HUES6 (cell line): ENCODE measurements at regions not wholly inside any gene's neighbourhood (a gene's known extent, or its start where the extent isn't known, plus 50 kb on each side); places are given as distances from the start of the nearest gene placed in this dataset.
A peak's percentile ranks its signal among the peaks of the same experiment; 100 is the strongest.

Experiments used
- H3K27ac ChIP-seq: 2 replicates; pipeline ENCODE4 v1.7.0; 2013; ENCODE audit warnings: low read depth, mild to moderate bottlenecking, low read length, inconsistent platforms
- H3K27me3 ChIP-seq: 2 replicates; pipeline ENCODE4 v1.6.1; 2013; ENCODE audit warnings: low read length; ENCODE audit not compliant: control insufficient read depth, insufficient read depth
- H3K36me3 ChIP-seq: 2 replicates; pipeline ENCODE4 v1.6.1; 2013; ENCODE audit warnings: low read length; ENCODE audit not compliant: control insufficient read depth, insufficient read depth
- H3K4me1 ChIP-seq: 2 replicates; pipeline ENCODE4 v1.6.1; 2013; ENCODE audit warnings: low read length; ENCODE audit not compliant: control insufficient read depth, insufficient read depth
- H3K4me3 ChIP-seq: 2 replicates; pipeline ENCODE4 v1.5.1; 2013; ENCODE audit warnings: low read depth, low read length
- H3K9ac ChIP-seq: one replicate; pipeline ENCODE4 v1.6.1; 2013; ENCODE audit warnings: mild to moderate bottlenecking, low read length
- H3K9me3 ChIP-seq: 2 replicates; pipeline ENCODE4 v1.6.1; 2013; ENCODE audit warnings: low read depth, low read length; ENCODE audit not compliant: control insufficient read depth, insufficient read depth

DNA sequence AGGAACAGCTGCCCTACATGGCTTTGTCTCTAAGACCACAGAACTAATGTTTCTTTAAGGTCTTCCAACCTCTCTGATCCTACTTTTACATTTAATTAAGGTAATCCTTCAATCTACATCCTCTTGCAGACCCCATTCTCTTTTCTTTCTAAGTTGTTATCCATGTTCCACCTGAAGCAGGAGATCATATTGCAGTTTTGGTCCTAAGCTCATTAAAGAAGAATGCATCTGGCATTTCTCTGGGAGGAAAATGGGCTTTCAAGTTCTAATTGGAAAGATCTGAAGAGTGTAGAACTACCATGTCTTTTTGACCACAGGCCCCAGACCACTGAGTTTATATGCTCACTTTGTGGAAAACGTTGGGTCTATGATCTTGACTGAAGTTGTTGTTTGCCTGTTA, 111.2 kb downstream of the SEM1 start:
- Histone ChIP-seq H3K36me3 (no peaks in the 10 kb centered on the region), H3K4me3 (no peak overlapping the region), H3K4me1 (peaks cover 15% of the 10 kb centered on the region), H3K27me3 (no peaks in the 10 kb centered on the region), H3K27ac (no peak overlapping the region), H3K9ac (no peak overlapping the region), H3K9me3 (no peaks in the 10 kb centered on the region)

DNA sequence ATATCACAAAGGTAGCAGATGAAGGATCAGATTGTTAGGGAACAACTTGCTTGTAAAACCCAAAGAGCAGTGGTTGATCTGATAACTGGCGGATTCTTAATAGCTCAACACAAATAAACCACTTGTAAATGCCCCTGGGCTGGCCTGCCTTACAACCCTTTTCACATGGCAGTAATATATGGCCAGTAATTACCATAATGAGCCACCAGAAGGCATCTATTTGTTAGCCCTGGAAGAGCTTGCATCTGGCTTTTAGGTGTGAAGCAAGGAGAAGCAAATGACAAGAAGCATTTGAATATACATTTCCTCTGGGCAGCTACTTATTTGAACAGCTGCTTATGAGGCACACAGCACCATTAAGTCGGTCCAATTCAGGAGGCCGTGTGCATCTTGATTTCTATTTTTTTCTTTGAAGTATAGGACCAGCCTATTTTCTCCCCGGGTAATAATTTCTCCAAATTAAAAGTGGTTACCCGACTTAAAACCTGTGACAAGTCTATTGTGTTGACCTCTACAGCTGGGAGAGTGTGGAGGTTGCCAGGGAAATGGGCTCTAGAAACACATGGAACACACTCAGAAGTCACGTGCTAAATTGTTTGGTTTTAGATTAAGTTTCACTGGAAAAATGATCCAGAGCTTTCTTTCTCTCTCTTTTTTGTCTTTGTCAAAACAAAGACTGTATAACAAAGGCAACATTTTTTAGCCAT, 113.4 kb downstream of the SEM1 start:
- Histone ChIP-seq H3K4me3 (no peak overlapping the region), H3K9ac (no peak overlapping the region), H3K27me3 (peaks cover 3% of the 10 kb centered on the region; the same call in 1 of the 2 replicates), H3K27ac (no peak overlapping the region), H3K4me1 (peaks cover 35% of the 10 kb centered on the region), H3K36me3 (no peaks in the 10 kb centered on the region), H3K9me3 (no peaks in the 10 kb centered on the region)

DNA sequence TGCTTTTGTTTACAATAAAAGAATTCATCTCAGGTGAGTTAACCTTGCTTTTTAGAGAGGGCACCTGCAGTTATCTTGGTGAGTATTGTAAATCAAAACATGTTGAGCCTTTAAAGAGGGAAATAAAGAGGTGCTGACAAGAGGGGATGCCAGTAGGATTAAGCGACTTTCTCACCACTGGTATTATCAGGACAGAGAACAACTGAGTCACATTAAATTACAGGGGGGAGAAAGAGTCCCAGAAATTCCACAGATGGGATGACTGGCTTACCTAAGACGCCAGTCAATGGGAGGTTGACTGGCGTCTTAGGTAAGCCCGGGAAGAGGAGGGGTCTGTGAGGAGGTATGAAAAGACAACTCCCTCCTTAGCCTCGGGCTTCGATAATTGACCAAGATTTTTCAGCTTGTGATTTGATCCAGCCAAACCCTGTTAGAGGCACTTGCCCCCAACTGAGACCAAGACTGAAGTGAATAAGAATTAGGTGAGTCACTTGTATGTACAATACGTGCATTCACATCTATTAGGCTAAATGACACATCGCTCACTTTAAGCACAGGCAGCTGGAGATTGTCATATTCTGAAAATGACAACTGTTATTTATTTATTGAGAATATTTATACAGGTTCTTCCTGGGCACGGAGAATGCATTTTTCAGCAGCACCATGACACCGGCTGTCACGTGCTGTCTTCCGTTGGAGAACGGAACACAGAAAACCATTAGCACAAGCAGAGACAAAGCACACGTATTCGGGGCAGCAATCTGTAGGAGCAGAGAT, 117.6 kb downstream of the SEM1 start:
- Histone ChIP-seq H3K36me3 (no peaks in the 10 kb centered on the region), H3K9ac (peak overlapping the region; percentile 14), H3K27ac (peak overlapping the region; percentile 70), H3K9me3 (no peaks in the 10 kb centered on the region), H3K4me3 (peak overlapping the region; percentile 36), H3K4me1 (peaks cover 55% of the 10 kb centered on the region), H3K27me3 (peaks cover 3% of the 10 kb centered on the region; the same call in 1 of the 2 replicates)

DNA sequence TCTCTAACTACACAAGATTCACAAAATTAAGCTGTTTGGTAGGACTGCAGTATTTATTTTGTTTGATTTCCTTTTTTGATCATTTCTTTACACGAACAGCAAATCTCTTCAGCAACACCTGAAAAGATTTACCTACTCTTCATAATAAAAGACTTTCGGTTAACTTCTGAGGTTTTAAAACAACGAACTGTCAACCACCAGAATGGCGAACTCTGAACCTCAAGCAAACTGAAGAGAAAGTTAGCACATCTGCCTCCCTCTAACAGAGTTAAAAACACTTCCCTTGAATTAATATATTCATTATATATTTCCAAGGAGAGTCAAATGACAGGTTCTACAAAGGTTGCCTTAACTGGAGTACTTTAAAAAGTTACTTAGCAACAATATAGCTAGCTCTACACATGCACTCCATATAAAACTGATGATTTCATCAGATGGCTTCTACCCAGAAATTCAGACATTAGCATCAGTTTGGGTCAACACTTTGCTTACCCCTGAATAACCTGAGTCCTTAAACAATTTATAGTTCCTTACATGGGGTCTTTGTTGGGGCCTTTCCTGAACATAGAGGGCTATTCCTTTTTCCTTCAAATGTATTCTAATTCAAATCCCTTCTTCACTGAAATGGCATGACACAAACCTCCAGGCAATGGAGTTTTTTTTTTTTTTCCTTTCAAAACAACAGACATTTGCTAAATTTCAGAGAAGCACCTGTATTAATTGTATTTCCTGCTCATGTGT, 118.3 kb downstream of the SEM1 start:
- no peaks in the 10 kb centered on the region for H3K36me3 ChIP-seq
- H3K9me3 ChIP-seq = no peaks in the 10 kb centered on the region
- H3K27me3 ChIP-seq = peaks cover 3% of the 10 kb centered on the region; the same call in 1 of the 2 replicates
- H3K9ac ChIP-seq = no peak overlapping the region
- H3K4me1 ChIP-seq = peaks cover 48% of the 10 kb centered on the region
- peak overlapping the region; percentile 36; the same call in 1 of the 2 replicates for H3K4me3 ChIP-seq
- peak overlapping the region; percentile 70 for H3K27ac ChIP-seq

DNA sequence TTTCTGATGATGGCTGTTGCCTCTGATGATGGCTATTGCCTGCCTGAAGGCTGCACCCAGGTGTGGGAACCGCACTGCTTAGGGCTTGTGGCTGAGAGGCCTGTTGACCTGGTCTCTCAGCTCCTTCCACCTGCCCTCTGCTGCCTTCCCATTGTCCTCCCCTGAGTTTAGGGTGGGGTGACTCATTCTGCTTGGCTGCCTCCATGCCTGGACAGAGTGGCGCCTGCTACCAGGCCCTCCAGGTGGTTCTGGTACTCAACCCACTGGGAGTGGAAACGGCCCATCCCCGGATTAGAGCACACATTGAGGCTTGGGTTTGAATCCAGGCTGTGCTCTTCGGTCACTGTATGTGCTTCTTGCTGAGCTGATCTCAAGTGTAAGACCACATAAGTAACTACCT, 120.6 kb downstream of the SEM1 start:
- Histone ChIP-seq H3K4me3 (no peak overlapping the region), H3K4me1 (peaks cover 40% of the 10 kb centered on the region), H3K9me3 (no peaks in the 10 kb centered on the region), H3K27ac (no peak overlapping the region), H3K27me3 (peaks cover 3% of the 10 kb centered on the region; the same call in 1 of the 2 replicates), H3K9ac (no peak overlapping the region), H3K36me3 (no peaks in the 10 kb centered on the region)

- no peak overlapping the region for H3K4me3 ChIP-seq
- no peaks in the 10 kb centered on the region for H3K36me3 ChIP-seq
- H3K4me1 ChIP-seq = no peaks in the 10 kb centered on the region
- H3K9ac ChIP-seq = no peak overlapping the region
- H3K27ac ChIP-seq = no peak overlapping the region
- H3K27me3 ChIP-seq = no peaks in the 10 kb centered on the region
- H3K9me3 ChIP-seq = no peaks in the 10 kb centered on the region
Measured at GRCh38 chr7:96579119-96579518, 130.5 kb downstream of the SEM1 start.

- Histone ChIP-seq H3K9me3 (no peaks in the 10 kb centered on the region), H3K9ac (no peak overlapping the region), H3K27ac (no peak overlapping the region), H3K27me3 (no peaks in the 10 kb centered on the region), H3K4me1 (no peaks in the 10 kb centered on the region), H3K36me3 (no peaks in the 10 kb centered on the region), H3K4me3 (no peak overlapping the region)
Measured at GRCh38 chr7:96578606-96579005, 131.0 kb downstream of the SEM1 start.

- H3K27me3 ChIP-seq = no peaks in the 10 kb centered on the region
- H3K27ac ChIP-seq = no peak overlapping the region
- H3K36me3 ChIP-seq = no peaks in the 10 kb centered on the region
- H3K4me1 ChIP-seq = no peaks in the 10 kb centered on the region
- no peak overlapping the region for H3K4me3 ChIP-seq
- no peak overlapping the region for H3K9ac ChIP-seq
- 0 out of 2 replicates have a peak, but pooled peaks cover 1% of the 10 kb centered on the region for H3K9me3 ChIP-seq
Measured at GRCh38 chr7:96563409-96563808, 146.2 kb downstream of the SEM1 start.

- Histone ChIP-seq H3K36me3 (no peaks in the 10 kb centered on the region), H3K4me3 (no peak overlapping the region), H3K27me3 (no peaks in the 10 kb centered on the region)
Measured at GRCh38 chr7:96562966-96563365, 146.7 kb downstream of the SEM1 start.

DNA sequence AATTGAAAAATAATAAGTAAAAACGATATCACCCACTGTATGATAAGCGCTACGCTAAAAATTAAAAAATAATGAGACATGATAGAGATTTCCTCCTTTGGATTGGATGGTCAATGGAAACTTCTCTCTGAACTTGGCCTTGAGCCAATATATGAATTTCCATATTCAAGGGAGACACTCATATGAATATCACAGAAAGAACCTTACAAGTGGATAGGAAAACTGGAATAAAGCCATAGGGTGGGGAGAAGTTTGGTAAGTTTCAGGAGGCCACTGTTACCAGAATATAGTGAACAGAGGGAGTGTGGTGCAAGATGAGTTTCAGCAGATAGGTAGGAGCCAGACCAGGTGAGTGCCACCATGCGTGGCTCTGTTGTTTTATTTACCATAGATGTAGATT, 147.2 kb downstream of the SEM1 start:
- no peak overlapping the region for H3K27ac ChIP-seq
- peaks cover 5% of the 10 kb centered on the region; the same call in 1 of the 2 replicates for H3K9me3 ChIP-seq
- H3K4me3 ChIP-seq = no peak overlapping the region
- H3K27me3 ChIP-seq = no peaks in the 10 kb centered on the region
- H3K36me3 ChIP-seq = no peaks in the 10 kb centered on the region
- no peak overlapping the region for H3K9ac ChIP-seq
- no peaks in the 10 kb centered on the region for H3K4me1 ChIP-seq

More at GRCh38 chr7:96562966-96563365, 146.7 kb downstream of the SEM1 start:
- Histone ChIP-seq H3K4me1 (no peaks in the 10 kb centered on the region), H3K9ac (no peak overlapping the region), H3K27ac (no peak overlapping the region), H3K9me3 (peaks cover 5% of the 10 kb centered on the region; the same call in 1 of the 2 replicates)
